ENCODE measurements at regions not wholly inside any gene's neighbourhood (a gene's known extent, or its start where the extent isn't known, plus 50 kb on each side); places are given as distances from the start of the nearest gene placed in this dataset.

- DNase-seq = no peak
These were observed 820.4 kb downstream of the BCL11A start for GRCh38 chr2:59732871-59733566.

- DNase-seq = no peak
These were observed 826.3 kb downstream of the BCL11A start for GRCh38 chr2:59727121-59727590.

GRCh38 chr2:59726228-59727120 is 827.0 kb downstream of the BCL11A start:
- no peak for DNase-seq

- DNase-seq = no peak
These were observed 828.7 kb downstream of the BCL11A start for GRCh38 chr2:59724746-59725145.

- DNase-seq = no peak
These were observed 833.1 kb downstream of the BCL11A start for GRCh38 chr2:59720296-59720866.

GRCh38 chr2:59713577-59713976 is 839.9 kb downstream of the BCL11A start:
- DNase-seq = no peak

- no peak for DNase-seq
These were observed 842.3 kb downstream of the BCL11A start for GRCh38 chr2:59711121-59711520.

- peak; percentile 21 for DNase-seq
These were observed 846.7 kb downstream of the BCL11A start for GRCh38 chr2:59706729-59707128.

- no peak for DNase-seq
These were observed 849.7 kb downstream of the BCL11A start for GRCh38 chr2:59703796-59704195.

GRCh38 chr2:59702026-59702425 is 851.4 kb downstream of the BCL11A start:
- no peak for DNase-seq

- no peak for DNase-seq
These were observed 852.0 kb downstream of the BCL11A start for GRCh38 chr2:59701271-59701994.

- no peak for DNase-seq
These were observed 859.3 kb downstream of the BCL11A start for GRCh38 chr2:59694176-59694575.

- DNase-seq = peak; percentile 62
These were observed 860.1 kb downstream of the BCL11A start for GRCh38 chr2:59693231-59693959.

- DNase-seq = no peak
These were observed 861.8 kb downstream of the BCL11A start for GRCh38 chr2:59691518-59692190.

- no peak for DNase-seq
These were observed 862.6 kb downstream of the BCL11A start for GRCh38 chr2:59690849-59691248.

GRCh38 chr2:59684771-59685166 is 868.7 kb downstream of the BCL11A start:
- DNase-seq = no peak

- no peak for DNase-seq
These were observed 869.2 kb downstream of the BCL11A start for GRCh38 chr2:59684116-59684770.

- no peak for DNase-seq
These were observed 872.6 kb downstream of the BCL11A start for GRCh38 chr2:59680863-59681262.

GRCh38 chr2:59677158-59677557 is 876.3 kb downstream of the BCL11A start:
- no peak for DNase-seq

- no peak for DNase-seq
These were observed 879.4 kb downstream of the BCL11A start for GRCh38 chr2:59674100-59674499.

GRCh38 chr2:59665021-59665420 is 888.4 kb downstream of the BCL11A start:
- DNase-seq = no peak

Measured in skin of body (tissue), 1 donor.